ENCODE measurements at regions not wholly inside any gene's neighbourhood (a gene's known extent, or its start where the extent isn't known, plus 50 kb on each side); places are given as distances from the start of the nearest gene placed in this dataset.

DNA sequence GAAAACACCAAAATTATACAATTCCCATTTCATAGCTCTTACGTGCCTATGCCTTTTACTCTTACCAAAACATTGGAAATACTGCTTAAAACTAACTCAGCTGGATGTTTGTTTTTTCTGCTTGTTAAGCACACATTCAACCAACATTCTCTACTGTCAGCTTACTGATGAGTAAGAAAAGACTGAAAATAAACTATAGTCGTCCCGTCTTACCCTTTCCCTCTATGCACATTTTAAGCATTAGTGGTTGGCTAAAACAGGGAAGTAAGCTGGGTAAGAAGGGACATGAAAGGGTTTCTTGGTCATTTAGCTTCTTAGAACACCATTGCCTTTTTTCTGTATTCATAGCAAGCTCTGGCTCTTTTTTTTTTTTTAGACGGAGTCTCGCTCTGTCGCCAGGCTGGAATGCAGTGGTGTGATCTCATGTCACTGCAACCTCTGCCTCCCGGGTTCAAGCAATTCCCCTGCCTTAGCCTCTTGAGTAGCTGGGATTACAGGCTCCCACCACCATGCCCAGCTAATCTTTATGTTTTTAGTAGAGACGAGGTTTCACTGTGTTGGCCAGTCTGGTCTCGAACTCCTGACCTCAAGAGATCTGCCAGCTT, 232.1 kb upstream of the PCSK5 start:
- H3K4me1 ChIP-seq: no peaks in the 10 kb centered on the region
- no peak for TF ChIP-seq POLR2A (IDR thresholded peaks at IDR 0.05)
- TF ChIP-seq, protein P1, sequence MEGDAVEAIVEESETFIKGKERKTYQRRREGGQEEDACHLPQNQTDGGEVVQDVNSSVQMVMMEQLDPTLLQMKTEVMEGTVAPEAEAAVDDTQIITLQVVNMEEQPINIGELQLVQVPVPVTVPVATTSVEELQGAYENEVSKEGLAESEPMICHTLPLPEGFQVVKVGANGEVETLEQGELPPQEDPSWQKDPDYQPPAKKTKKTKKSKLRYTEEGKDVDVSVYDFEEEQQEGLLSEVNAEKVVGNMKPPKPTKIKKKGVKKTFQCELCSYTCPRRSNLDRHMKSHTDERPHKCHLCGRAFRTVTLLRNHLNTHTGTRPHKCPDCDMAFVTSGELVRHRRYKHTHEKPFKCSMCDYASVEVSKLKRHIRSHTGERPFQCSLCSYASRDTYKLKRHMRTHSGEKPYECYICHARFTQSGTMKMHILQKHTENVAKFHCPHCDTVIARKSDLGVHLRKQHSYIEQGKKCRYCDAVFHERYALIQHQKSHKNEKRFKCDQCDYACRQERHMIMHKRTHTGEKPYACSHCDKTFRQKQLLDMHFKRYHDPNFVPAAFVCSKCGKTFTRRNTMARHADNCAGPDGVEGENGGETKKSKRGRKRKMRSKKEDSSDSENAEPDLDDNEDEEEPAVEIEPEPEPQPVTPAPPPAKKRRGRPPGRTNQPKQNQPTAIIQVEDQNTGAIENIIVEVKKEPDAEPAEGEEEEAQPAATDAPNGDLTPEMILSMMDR (IDR thresholded peaks at IDR 0.05): no peak
- 69% methylated on average over 9 of the region's 9 CpGs for WGBS, 2 donors
- no peak overlapping the region for H3K4me3 ChIP-seq
- H3K27ac ChIP-seq: no peak overlapping the region
- no peak for DNase-seq
- H3K27me3 ChIP-seq: no peaks in the 10 kb centered on the region
- no peaks in the 10 kb centered on the region for H3K36me3 ChIP-seq (ENCODE audit: low read depth, missing control alignments)
- intact Hi-C loops (cut with DNase I; ENCODE audit: low total_unique reads): no loop called here
- H3K9me3 ChIP-seq: no peaks in the 10 kb centered on the region

DNA sequence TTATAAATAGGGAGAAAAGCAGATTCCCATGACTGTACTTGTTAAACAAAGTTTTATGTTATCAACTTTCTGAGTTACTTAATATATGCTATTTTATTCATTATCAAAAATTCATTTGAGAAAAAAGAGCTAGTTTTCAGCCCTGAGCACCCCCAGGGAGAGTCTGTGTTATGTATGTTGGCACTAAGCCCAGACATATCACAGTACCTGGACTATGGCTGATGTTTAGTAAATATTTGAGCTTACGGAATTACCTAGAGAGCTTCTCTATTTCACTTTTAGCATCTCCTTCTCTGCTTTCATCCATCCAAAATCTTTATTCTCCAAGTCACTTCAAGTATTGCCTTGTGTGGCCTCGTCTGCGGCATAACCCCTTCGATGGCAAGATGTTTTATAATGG, 225.9 kb upstream of the PCSK5 start:
- no peak for DNase-seq
- Histone ChIP-seq H3K4me3 (no peak overlapping the region), H3K4me1 (peaks cover 7% of the 10 kb centered on the region), H3K9me3 (no peaks in the 10 kb centered on the region), H3K36me3 (ENCODE audit: low read depth, missing control alignments) (no peaks in the 10 kb centered on the region), H3K27ac (no peak overlapping the region), H3K27me3 (no peaks in the 10 kb centered on the region)
- WGBS, 2 donors: 92 to 97% methylated on average over 4 of the region's 4 CpGs
- TF ChIP-seq, protein P1 (IDR thresholded peaks at IDR 0.05): no peak
- TF ChIP-seq POLR2A (IDR thresholded peaks at IDR 0.05): no peak
- intact Hi-C loops (cut with DNase I; ENCODE audit: low total_unique reads): no loop called here

DNA sequence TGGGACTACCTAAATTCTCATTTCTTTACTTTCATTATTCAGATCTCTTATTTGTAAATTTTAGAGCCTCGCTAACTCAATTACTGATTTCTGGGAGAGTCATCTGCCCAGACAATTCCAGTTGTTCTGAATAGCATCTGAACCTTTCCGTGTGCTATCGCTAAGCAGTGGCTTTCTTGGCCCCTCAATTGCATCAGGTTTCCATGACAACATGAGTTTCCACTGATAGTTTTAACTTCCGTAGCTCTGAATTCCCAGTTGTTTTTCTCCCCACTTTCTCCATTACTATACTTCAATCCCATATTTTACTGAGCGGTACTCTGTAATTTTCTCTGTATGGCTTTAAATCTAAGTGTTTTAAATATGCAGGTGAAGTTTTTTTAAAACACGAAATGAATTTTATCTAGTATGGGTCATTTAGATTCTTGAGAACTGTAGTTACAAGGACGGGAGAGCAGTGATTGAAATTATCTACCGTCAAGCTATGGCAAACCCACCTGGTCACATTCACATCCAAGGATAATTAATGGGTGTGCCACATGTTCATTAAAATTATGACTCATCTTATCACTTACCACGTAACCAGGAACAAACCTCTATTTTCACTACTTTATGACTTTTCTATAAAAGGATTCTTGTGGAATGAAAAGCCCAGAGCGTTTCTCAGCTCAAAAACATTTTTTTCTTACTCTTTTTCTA, 223.5 kb upstream of the PCSK5 start:
- H3K27ac ChIP-seq: no peak overlapping the region
- TF ChIP-seq, protein P1 (IDR thresholded peaks at IDR 0.05): no peak
- TF ChIP-seq POLR2A (IDR thresholded peaks at IDR 0.05): no peak
- no peaks in the 10 kb centered on the region for H3K36me3 ChIP-seq (ENCODE audit: low read depth, missing control alignments)
- H3K9me3 ChIP-seq: no peaks in the 10 kb centered on the region
- no peak overlapping the region for H3K4me3 ChIP-seq
- peaks cover 7% of the 10 kb centered on the region for H3K4me1 ChIP-seq
- H3K27me3 ChIP-seq: no peaks in the 10 kb centered on the region
- DNase-seq: no peak
- intact Hi-C loops (cut with DNase I; ENCODE audit: low total_unique reads): no loop called here
- WGBS, 2 donors: 62 to 64% methylated on average over 10 of the region's 10 CpGs

DNA sequence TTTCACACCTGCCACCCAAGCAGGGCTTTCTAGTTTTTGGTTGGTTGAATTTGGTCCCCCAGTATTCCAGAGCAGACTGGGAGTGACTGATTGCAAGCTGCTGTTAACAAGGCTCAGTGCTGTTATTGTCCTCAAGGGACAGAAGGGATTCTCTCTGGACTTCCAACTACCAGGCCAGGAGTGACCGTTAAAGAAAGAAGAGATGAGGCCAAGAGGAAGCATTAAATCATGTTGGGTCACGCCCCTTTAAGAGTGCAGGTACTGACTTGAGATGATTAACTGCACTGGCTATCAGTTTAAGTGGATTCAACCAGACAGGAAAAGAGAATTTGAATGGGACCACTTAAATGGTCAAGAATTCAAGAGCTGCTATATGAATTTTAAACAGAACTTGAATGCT, 220.8 kb upstream of the PCSK5 start:
- H3K4me1 ChIP-seq: peaks cover 7% of the 10 kb centered on the region
- no peaks in the 10 kb centered on the region for H3K27me3 ChIP-seq
- no peak for DNase-seq
- H3K36me3 ChIP-seq (ENCODE audit: low read depth, missing control alignments): no peaks in the 10 kb centered on the region
- no peaks in the 10 kb centered on the region for H3K9me3 ChIP-seq
- H3K27ac ChIP-seq: no peak overlapping the region
- intact Hi-C loops (cut with DNase I; ENCODE audit: low total_unique reads): no loop called here
- H3K4me3 ChIP-seq: no peak overlapping the region
- TF ChIP-seq, protein P1 (IDR thresholded peaks at IDR 0.05): no peak
- TF ChIP-seq POLR2A (IDR thresholded peaks at IDR 0.05): no peak
- WGBS, 2 donors: 50 to 58% methylated on average over 2 of the region's 2 CpGs

DNA sequence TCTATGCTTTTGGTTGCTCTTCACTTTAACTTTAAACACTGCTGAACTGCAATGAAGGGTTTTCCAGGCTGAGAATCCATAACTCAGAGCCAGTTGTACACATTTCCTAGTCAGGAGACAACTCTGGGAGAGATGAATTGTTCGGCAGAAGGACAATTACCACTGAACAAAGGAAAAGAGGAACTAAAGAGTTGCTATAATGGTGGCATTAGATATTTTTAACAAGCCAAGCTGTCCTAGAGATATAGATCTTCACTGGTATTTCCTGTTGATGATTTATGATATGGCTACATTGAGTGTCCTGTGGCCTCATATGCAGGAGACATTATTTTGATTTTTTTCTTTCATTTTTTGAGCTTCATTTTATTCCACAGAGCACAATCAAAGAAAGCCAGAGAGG, 219.1 kb upstream of the PCSK5 start:
- 88 to 90% methylated on average over 1 of the region's 1 CpG for WGBS, 2 donors
- no peak for DNase-seq
- intact Hi-C loops (cut with DNase I; ENCODE audit: low total_unique reads): no loop called here

More for the DNA sequence above, 219.1 kb upstream of the PCSK5 start:
- Histone ChIP-seq H3K4me1 (peaks cover 7% of the 10 kb centered on the region), H3K9me3 (no peaks in the 10 kb centered on the region), H3K27ac (no peak overlapping the region), H3K27me3 (no peaks in the 10 kb centered on the region), H3K36me3 (ENCODE audit: low read depth, missing control alignments) (no peaks in the 10 kb centered on the region), H3K4me3 (no peak overlapping the region)
- TF ChIP-seq POLR2A (IDR thresholded peaks at IDR 0.05): no peak
- TF ChIP-seq, protein P1 (IDR thresholded peaks at IDR 0.05): no peak

Data from testis (tissue), 2 donors.